GM12878 (cell line): ENCODE measurements at regions not wholly inside any gene's neighbourhood (a gene's known extent, or its start where the extent isn't known, plus 50 kb on each side); places are given as distances from the start of the nearest gene placed in this dataset.

ENCODE experiments used
- ATAC-seq: fragments of 200-7000 bp; cut with Tn5 transposase; 3 replicates; pipeline ENCODE4 v1.9.1; 2020; ENCODE audit warnings: mild to moderate bottlenecking, moderate library complexity
- BruUV-seq: library from RNA; stranded (reverse); fragments of 400-500 nt; replicated peaks from 2 replicates; lab custom pipeline; 2021; lab: Mats Ljungman, UMichigan
- CTCF ChIA-PET: fragments of 300-600 bp; sonication (Branson Sonifier 250); formaldehyde crosslinking; extraction: SDS; loops from one replicate; lab custom pipeline; 2021; ENCODE audit warnings: inconsistent platforms; lab: Yijun Ruan, JAX
- POLR2A ChIA-PET: fragments of 350-600 bp; formaldehyde crosslinking; extraction: SDS; loops from one replicate; lab custom pipeline; 2021; ENCODE audit warnings: inconsistent platforms; lab: Charles Lee
- RAD21 ChIA-PET: fragments of 300-600 bp; sonication (Branson Sonifier 250); formaldehyde crosslinking; loops from one replicate; lab custom pipeline; 2023; ENCODE audit warnings: antibody characterized with exemption; ENCODE audit not compliant: unreplicated experiment; lab: Charles Lee
- SMC1A ChIA-PET: fragments of 300-600 bp; sonication (Branson Sonifier 250); formaldehyde crosslinking; loops from one replicate; lab custom pipeline; 2023; ENCODE audit not compliant: unreplicated experiment, uncharacterized antibody; lab: Charles Lee
- DNase-seq: peaks from one replicate; pipeline ENCODE4 v3.0.0-alpha.2; 2011; ENCODE audit warnings: low read depth, low spot score
- FAIRE-seq: peaks from 3 replicates; lab custom pipeline; 2011; peaks lifted over from hg19 to GRCh38; lab: Jason Lieb, UNC
- H2AFZ ChIP-seq: 2 replicates; pipeline ENCODE4 v1.6.0; 2011; ENCODE audit warnings: low read depth, low read length, control low read depth; ENCODE audit not compliant: control insufficient read depth
- H3K27ac ChIP-seq: 2 replicates; pipeline ENCODE4 v1.5.1; 2011; ENCODE audit warnings: control low read depth; ENCODE audit not compliant: control insufficient read depth, insufficient read depth
- H3K27me3 ChIP-seq, 2 experiments: replicated peaks in 1 of 2; 2 replicates each; pipeline versions ENCODE4 v1.6.0 to v1.6.1; 2011; ENCODE audit warnings: low read length in 1 of 2; ENCODE audit not compliant: control insufficient read depth in 2 of 2, insufficient read depth in 2 of 2
- H3K36me3 ChIP-seq, 2 experiments: 2 replicates each; pipeline ENCODE4 v1.5.1; 2011; ENCODE audit warnings: low read length in 1 of 2; ENCODE audit not compliant: control insufficient read depth in 2 of 2, insufficient read depth in 2 of 2
- H3K4me1 ChIP-seq: 2 replicates; pipeline ENCODE4 v1.6.1; 2011; ENCODE audit warnings: mild to moderate bottlenecking, low read length, moderate library complexity, mixed read lengths; ENCODE audit not compliant: control insufficient read depth, insufficient read depth
- H3K4me2 ChIP-seq: 2 replicates; pipeline ENCODE4 v1.6.0; 2011; ENCODE audit warnings: control low read depth; ENCODE audit not compliant: control insufficient read depth, insufficient read depth
- H3K4me3 ChIP-seq: fragments of 200-600 bp; sonication (generic); 2 replicates; pipeline ENCODE4 v1.5.1; 2016
- H3K79me2 ChIP-seq: 2 replicates; pipeline ENCODE4 v1.6.0; 2011; ENCODE audit warnings: low read length; ENCODE audit not compliant: control insufficient read depth, insufficient read depth
- H3K9ac ChIP-seq: 2 replicates; pipeline ENCODE4 v1.8.0; 2011; ENCODE audit warnings: low read length, control low read depth, mixed read lengths; ENCODE audit not compliant: control insufficient read depth, insufficient read depth
- H3K9me3 ChIP-seq: replicated peaks from 3 replicates; pipeline ENCODE4 v1.5.1; 2011; ENCODE audit warnings: mild to moderate bottlenecking, low read length; ENCODE audit not compliant: control insufficient read depth, insufficient read depth
- H4K20me1 ChIP-seq: 2 replicates; pipeline ENCODE4 v1.6.0; 2011; ENCODE audit not compliant: control insufficient read depth, insufficient read depth
- GABPA ChIP-seq: IDR thresholded peaks from 2 replicates; pipeline ENCODE4 v1.6.1; 2014; ENCODE audit warnings: antibody characterized with exemption, low read depth, mild to moderate bottlenecking, inconsistent platforms
- JUNB ChIP-seq: IDR thresholded peaks from 2 replicates; pipeline ENCODE4 v1.6.1; 2016; ENCODE audit warnings: antibody characterized with exemption, mild to moderate bottlenecking
- KAT2A ChIP-seq: conservative IDR thresholded peaks from 2 replicates; pipeline ENCODE4 v1.6.1; 2011; ENCODE audit warnings: low read depth, low read length; ENCODE audit not compliant: control insufficient read depth
- MYC ChIP-seq: IDR thresholded peaks from 2 replicates; pipeline ENCODE4 v1.6.1; 2011; ENCODE audit warnings: mild to moderate bottlenecking, low read length, moderate library complexity, inconsistent platforms; ENCODE audit not compliant: insufficient read depth, insufficient replicate concordance, insufficient read length, severe bottlenecking
- NFYA ChIP-seq: IDR thresholded peaks from 2 replicates; pipeline ENCODE4 v1.6.1; 2011; ENCODE audit warnings: low read depth, mild to moderate bottlenecking, low read length, improper control_type of control experiment, borderline replicate concordance
- NRF1 ChIP-seq: conservative IDR thresholded peaks from 2 replicates; pipeline ENCODE4 v1.6.1; 2011; ENCODE audit warnings: mild to moderate bottlenecking, low read depth, low read length, improper control_type of control experiment
- RAD51 ChIP-seq: fragments of 450-650 bp; IDR thresholded peaks from 2 replicates; pipeline ENCODE4 v1.6.1; 2016; ENCODE audit warnings: moderate library complexity, mild to moderate bottlenecking, inconsistent platforms
- RCOR1 ChIP-seq: conservative IDR thresholded peaks from 2 replicates; pipeline ENCODE4 v1.6.1; 2012; ENCODE audit warnings: low read depth, low read length, improper control_type of control experiment
- RFX5 ChIP-seq: IDR thresholded peaks from 2 replicates; pipeline ENCODE4 v1.6.1; 2011; ENCODE audit warnings: low read depth, low read length, improper control_type of control experiment
- SPI1 ChIP-seq: IDR thresholded peaks from 2 replicates; pipeline ENCODE4 v1.6.1; 2011; ENCODE audit warnings: low read depth, mild to moderate bottlenecking, low read length, moderate library complexity, borderline replicate concordance; ENCODE audit not compliant: insufficient read depth
- USF2 ChIP-seq: IDR thresholded peaks from 2 replicates; pipeline ENCODE4 v1.6.1; 2011; ENCODE audit warnings: low read depth, low read length, improper control_type of control experiment, borderline replicate concordance
- ZBTB33 ChIP-seq: fragments of 450-650 bp; IDR thresholded peaks from 2 replicates; pipeline ENCODE4 v1.6.1; 2017; ENCODE audit warnings: mild to moderate bottlenecking
- ZNF384 ChIP-seq: IDR thresholded peaks from 2 replicates; pipeline ENCODE4 v1.6.1; 2012; ENCODE audit warnings: low read depth, mild to moderate bottlenecking, low read length, improper control_type of control experiment, borderline replicate concordance
- WGBS: methylation state at CpG from one replicate; pipeline ENCODE4 v1.1.6; 2016; ENCODE audit warnings: low lambda C conversion rate; ENCODE audit not compliant: insufficient replicate concordance, insufficient coverage; ENCODE audit errors: missing lambda C conversion rate; 5-methylcytosine and 5-hydroxymethylcytosine counted together
- in situ Hi-C: fragments of 300-500 bp; cut with MboI; formaldehyde crosslinking; loops from 9 replicates; pipeline ENCODE4 v1.14.3; 2018; ENCODE audit warnings: mixed read lengths
- intact Hi-C: fragments of 100-400 bp; cut with micrococcal nuclease; formaldehyde crosslinking; loops from one replicate; pipeline ENCODE4 v1.14.2; 2022; ENCODE audit not compliant: unreplicated experiment

GRCh38 chr22:48890693-48891554 lies 936.7 kb downstream of the BRD1 start:
- no peak for DNase-seq
- Histone ChIP-seq H3K4me3 (no peak overlapping the region), H3K27ac (no peak overlapping the region), H3K79me2 (no peaks in the 10 kb centered on the region), H3K27me3 (no peaks in the 10 kb centered on the region), H2AFZ (no peak overlapping the region), H3K36me3 (no peaks in the 10 kb centered on the region), H3K9me3 (no peaks in the 10 kb centered on the region; the same call in 2 of the 3 replicates), H3K9ac (no peak overlapping the region), H3K4me1 (no peaks in the 10 kb centered on the region), H4K20me1 (no peaks in the 10 kb centered on the region), H3K4me2 (no peak overlapping the region)
- BruUV-seq, result no TSS peak
- ChIA-PET CTCF (no interaction called here), SMC1A (no interaction called here), POLR2A (no interaction called here), RAD21 (no interaction called here)
- ATAC-seq, result no peak
- WGBS, result 23% methylated on average over 14 of the region's 14 CpGs
- in situ Hi-C loops, result no loop called here
- intact Hi-C loops, result no loop called here
- TF ChIP-seq JUNB (no peak), GABPA (no peak), ZNF384 (no peak), RFX5 (no peak), SPI1 (no peak), MYC (no peak), ZBTB33 (no peak), USF2 (no peak), RCOR1 (no peak), NRF1 (no peak), RAD51 (no peak), KAT2A (no peak), NFYA (no peak)
- FAIRE-seq, result no peak
